Pancreas (tissue), 10 donors: ENCODE measurements at regions not wholly inside any gene's neighbourhood (a gene's known extent, or its start where the extent isn't known, plus 50 kb on each side); places are given as distances from the start of the nearest gene placed in this dataset.

ENCODE experiments used
- ATAC-seq, 4 donors: fragments of 200-7000 bp; cut with Tn5 transposase; one replicate each; pipeline versions ENCODE4 v1.8.0 to v1.9.1; 2020; ENCODE audit warnings: mild to moderate bottlenecking in 4 of 4, moderate library complexity in 4 of 4
- DNase-seq, 6 donors: peaks; one replicate each; pipeline ENCODE4 v3.0.0-alpha.2; 2020
- FAIRE-seq: peaks from 2 replicates; lab custom pipeline; 2012; peaks lifted over from hg19 to GRCh38; lab: Jason Lieb, UNC
- H3K27ac ChIP-seq, 4 donors: fragments of 200-600 bp; sonication (generic); 1 replicate in 3 of 4; 2 replicates in 1 of 4; pipeline versions ENCODE4 v1.5.0 to v1.8.0; 2020
- H3K27me3 ChIP-seq, 4 donors: fragments of 200-600 bp; one replicate each; pipeline ENCODE4 v1.8.0; 2021
- H3K36me3 ChIP-seq, 3 donors: fragments of 200-600 bp; sonication (generic) in 1 of 3; one replicate each; pipeline versions ENCODE4 v1.5.0 to v1.8.0; 2020 to 2021
- H3K4me1 ChIP-seq, 3 donors: fragments of 200-600 bp; one replicate each; pipeline ENCODE4 v1.8.0; 2021
- H3K4me3 ChIP-seq, 4 donors: fragments of 200-600 bp; sonication (generic) in 2 of 4; one replicate each; pipeline versions ENCODE4 v1.5.0 to v1.8.0; 2020 to 2021
- H3K9me3 ChIP-seq, 4 donors: fragments of 200-600 bp; one replicate each; pipeline ENCODE4 v1.8.0; 2021
- CTCF ChIP-seq, 4 donors: fragments of 200-600 bp; sonication (generic) in 3 of 4; IDR thresholded peaks; one replicate each; pipeline versions ENCODE4 v1.5.0 to v1.8.0; 2021; ENCODE audit warnings: antibody characterized with exemption in 4 of 4
- WGBS, 2 donors: extraction: QIAGEN DNeasy Blood & Tissue Kit; methylation state at CpG; one replicate each; pipeline ENCODE4 v1.1.7; 2013; 5-methylcytosine and 5-hydroxymethylcytosine counted together
- intact Hi-C, 3 donors: fragments of 100-400 bp; cut with DNase I; formaldehyde crosslinking; loops; one replicate each; pipeline versions ENCODE4 v1.11.1 to v1.14.2; 2022
- donor health status: healthy with polysubstance abuse.
- donor health status: DM: no; HTN: no; CAD: no; lungs with moderate emphysema.
- donor health status: DM: no; HTN: no; CAD: no.
- donor health status: control.
- donor health status: control.
- donor health status: Bipolar disorder and iron deficiency.
- donor health status: DM: yes; HTN: yes; CAD: no.
- donor health status: DM: no; HTN: no; CAD: no.
- donor health status: DM: no; HTN: no; CAD: no.
- donor health status: DM: yes; HTN: yes; CAD: no.

GRCh38 chrX:93598076-93598475 is 75.3 kb downstream of the NAP1L3 start:
- Histone ChIP-seq H3K36me3 (no peaks in the 10 kb centered on the region), H3K27ac (no peak overlapping the region), H3K4me1 (no peaks in the 10 kb centered on the region), H3K9me3 (no peaks in the 10 kb centered on the region), H3K4me3 (no peak overlapping the region), H3K27me3 (peaks cover 0 to 5% (median 0%) of the 10 kb centered on the region in 4 donors)
- TF ChIP-seq CTCF (IDR thresholded peaks at IDR 0.05) = no peak
- intact Hi-C loops = no loop called here
- DNase-seq (no peak), ATAC-seq (no peak), FAIRE-seq (no peak)
- WGBS, 2 donors = 51 to 60% methylated on average over 1 of the region's 1 CpG

GRCh38 chrX:93594780-93595179 is 78.6 kb downstream of the NAP1L3 start:
- intact Hi-C loops = no loop called here
- no peaks in the 10 kb centered on the region for H3K4me1 ChIP-seq
- no peak for ATAC-seq
- no peak overlapping the region for H3K4me3 ChIP-seq
- no peak for TF ChIP-seq CTCF (IDR thresholded peaks at IDR 0.05)
- H3K27me3 ChIP-seq = peaks cover 0 to 5% (median 0%) of the 10 kb centered on the region in 4 donors
- H3K36me3 ChIP-seq = no peaks in the 10 kb centered on the region
- 10 to 17% methylated on average over 2 of the region's 2 CpGs for WGBS, 2 donors
- H3K27ac ChIP-seq = no peak overlapping the region
- H3K9me3 ChIP-seq = no peaks in the 10 kb centered on the region
- FAIRE-seq = no peak
- DNase-seq = no peak

GRCh38 chrX:93593966-93594365 is 79.4 kb downstream of the NAP1L3 start:
- 55 to 72% methylated on average over 2 of the region's 2 CpGs for WGBS, 2 donors
- FAIRE-seq (no peak), DNase-seq (no peak), ATAC-seq (no peak)
- no peak overlapping the region for H3K4me3 ChIP-seq
- intact Hi-C loops = no loop called here
- no peaks in the 10 kb centered on the region for H3K4me1 ChIP-seq
- no peak overlapping the region for H3K27ac ChIP-seq
- H3K36me3 ChIP-seq = no peaks in the 10 kb centered on the region
- no peak for TF ChIP-seq CTCF (IDR thresholded peaks at IDR 0.05)
- H3K9me3 ChIP-seq = no peaks in the 10 kb centered on the region
- H3K27me3 ChIP-seq = peaks cover 0 to 5% (median 0%) of the 10 kb centered on the region in 4 donors

GRCh38 chrX:93591398-93591797 is 82.0 kb downstream of the NAP1L3 start:
- Histone ChIP-seq H3K27ac (no peak overlapping the region), H3K4me1 (no peaks in the 10 kb centered on the region), H3K27me3 (peaks cover 0 to 5% (median 0%) of the 10 kb centered on the region in 4 donors), H3K36me3 (no peaks in the 10 kb centered on the region), H3K4me3 (no peak overlapping the region), H3K9me3 (no peaks in the 10 kb centered on the region)
- no peak for ATAC-seq
- DNase-seq = no peak
- WGBS, 2 donors = 11% methylated on average over 1 of the region's 1 CpG
- no peak for TF ChIP-seq CTCF (IDR thresholded peaks at IDR 0.05)
- no peak for FAIRE-seq
- intact Hi-C loops = no loop called here

GRCh38 chrX:93585661-93586060 is 87.7 kb downstream of the NAP1L3 start:
- intact Hi-C loops = no loop called here
- Histone ChIP-seq H3K4me1 (no peaks in the 10 kb centered on the region), H3K4me3 (no peak overlapping the region), H3K27ac (no peak overlapping the region), H3K9me3 (no peaks in the 10 kb centered on the region), H3K27me3 (peaks cover 0 to 4% (median 1%) of the 10 kb centered on the region in 4 donors), H3K36me3 (no peaks in the 10 kb centered on the region)
- TF ChIP-seq CTCF (IDR thresholded peaks at IDR 0.05) = no peak
- ATAC-seq (no peak), FAIRE-seq (peak; percentile 71), DNase-seq (no peak)
